Keratinocyte (primary cell): ENCODE measurements at regions not wholly inside any gene's neighbourhood (a gene's known extent, or its start where the extent isn't known, plus 50 kb on each side); places are given as distances from the start of the nearest gene placed in this dataset.

Experiments
- DNase-seq: peaks from one replicate; pipeline ENCODE4 v3.0.0-alpha.2; 2011; ENCODE audit warnings: low read depth, missing footprints, low spot score
- FAIRE-seq: peaks from 2 replicates; lab custom pipeline; 2011; peaks lifted over from hg19 to GRCh38; lab: Jason Lieb, UNC
- H2AFZ ChIP-seq: 2 replicates; pipeline ENCODE4 v1.6.0; 2012; ENCODE audit warnings: low read length, control low read depth, inconsistent platforms; ENCODE audit not compliant: control insufficient read depth
- H3K27ac ChIP-seq: 2 replicates; pipeline ENCODE4 v1.5.1; 2011; ENCODE audit warnings: low read length; ENCODE audit not compliant: control insufficient read depth, insufficient read depth
- H3K27me3 ChIP-seq: 3 replicates; pipeline ENCODE4 v1.6.0; 2011; ENCODE audit warnings: low read length; ENCODE audit not compliant: control insufficient read depth, insufficient read depth; ENCODE audit errors: extremely low read depth
- H3K36me3 ChIP-seq, 2 experiments: 2 replicates in 1 of 2; 3 replicates in 1 of 2; pipeline ENCODE4 v1.5.1; 2011; ENCODE audit warnings: low read length in 2 of 2, mild to moderate bottlenecking in 1 of 2; ENCODE audit not compliant: control insufficient read depth in 2 of 2, insufficient read depth in 2 of 2; ENCODE audit errors: extremely low read depth in 1 of 2
- H3K4me1 ChIP-seq: 3 replicates; pipeline ENCODE4 v1.5.1; 2011; ENCODE audit warnings: low read length; ENCODE audit not compliant: control insufficient read depth, insufficient read depth; ENCODE audit errors: extremely low read depth
- H3K4me2 ChIP-seq: 3 replicates; pipeline ENCODE4 v1.6.0; 2011; ENCODE audit warnings: low read depth, low read length; ENCODE audit not compliant: control insufficient read depth, insufficient read depth; ENCODE audit errors: extremely low read depth
- H3K4me3 ChIP-seq, 3 experiments: fragments of 200-600 bp in 1 of 3; sonication (generic) in 1 of 3; 2 replicates in 2 of 3; 3 replicates in 1 of 3; pipeline ENCODE4 v1.5.1; 2011 to 2016; ENCODE audit warnings: low read length in 3 of 3, mild to moderate bottlenecking in 3 of 3, control low read depth in 2 of 3, inconsistent platforms in 1 of 3, low read depth in 1 of 3, mixed read lengths in 1 of 3, mixed run types in 1 of 3, moderate library complexity in 1 of 3; ENCODE audit not compliant: control insufficient read depth in 2 of 3, insufficient read depth in 2 of 3; ENCODE audit errors: extremely low read depth in 1 of 3
- H3K79me2 ChIP-seq: 2 replicates; pipeline ENCODE4 v1.6.0; 2012; ENCODE audit warnings: low read length; ENCODE audit not compliant: control insufficient read depth, insufficient read depth
- H3K9ac ChIP-seq: 3 replicates; pipeline ENCODE4 v1.6.0; 2011; ENCODE audit warnings: low read length; ENCODE audit not compliant: control insufficient read depth, insufficient read depth; ENCODE audit errors: extremely low read depth
- H3K9me1 ChIP-seq: 3 replicates; pipeline ENCODE4 v1.6.0; 2011; ENCODE audit warnings: low read length; ENCODE audit not compliant: control insufficient read depth, insufficient read depth; ENCODE audit errors: extremely low read depth
- H3K9me3 ChIP-seq: 2 replicates; pipeline ENCODE4 v1.5.1; 2012; ENCODE audit warnings: low read depth, low read length; ENCODE audit not compliant: control insufficient read depth
- H4K20me1 ChIP-seq: 3 replicates; pipeline ENCODE4 v1.6.0; 2011; ENCODE audit warnings: low read length; ENCODE audit not compliant: control insufficient read depth, insufficient read depth; ENCODE audit errors: extremely low read depth
- CTCF ChIP-seq, 3 experiments: IDR thresholded peaks in 1 of 3; conservative IDR thresholded peaks in 1 of 3; optimal IDR thresholded peaks in 1 of 3; 2 replicates in 2 of 3; 3 replicates in 1 of 3; pipeline versions ENCODE3 to v1.5.1; 2011; ENCODE audit warnings: low read length in 3 of 3, mild to moderate bottlenecking in 3 of 3, moderate library complexity in 2 of 3, control low read depth in 1 of 3, inconsistent platforms in 1 of 3; ENCODE audit not compliant: insufficient read depth in 2 of 3; ENCODE audit errors: extremely low read depth in 1 of 3
- EZH2 ChIP-seq: IDR thresholded peaks from one replicate; pipeline ENCODE4 v1.6.1; 2012; ENCODE audit warnings: inconsistent platforms, mild to moderate bottlenecking, low read length, moderate library complexity
- dilution Hi-C: fragments of 300-500 bp; cut with MboI; formaldehyde crosslinking; loops from one replicate; pipeline ENCODE4 v1.7.0; 2020; ENCODE audit warnings: low sequenced_read_pairs; ENCODE audit not compliant: extremely low pct_ligation_motif_present

GRCh38 chr5:52359261-52359660, 428.5 kb upstream of the ITGA1 start:
- no peaks in the 10 kb centered on the region for H3K4me1 ChIP-seq
- dilution Hi-C loops = no loop called here
- no peaks in the 10 kb centered on the region for H3K27me3 ChIP-seq
- no peak overlapping the region for H3K4me2 ChIP-seq
- no peaks in the 10 kb centered on the region for H4K20me1 ChIP-seq
- TF ChIP-seq CTCF (optimal IDR thresholded peaks at IDR 0.05 in 1 of 3, IDR thresholded peaks at IDR 0.05 in 1 of 3, conservative IDR thresholded peaks at IDR 0.05 in 1 of 3; ENCODE audit: extremely low read depth in 1 of 3, insufficient read depth in 2 of 3, low read length in 3 of 3) (no peak), EZH2 (no peak)
- H3K36me3 ChIP-seq = no peaks in the 10 kb centered on the region
- H3K79me2 ChIP-seq = no peaks in the 10 kb centered on the region
- no peaks in the 10 kb centered on the region for H3K9me1 ChIP-seq
- FAIRE-seq (no peak), DNase-seq (no peak)
- H3K9ac ChIP-seq = no peak overlapping the region
- H2AFZ ChIP-seq = no peak overlapping the region
- H3K27ac ChIP-seq = no peak overlapping the region
- no peak overlapping the region for H3K4me3 ChIP-seq
- H3K9me3 ChIP-seq = no peaks in the 10 kb centered on the region

- dilution Hi-C loops = no loop called here
- FAIRE-seq = no peak
Measured at GRCh38 chr5:52360985-52361384, 426.7 kb upstream of the ITGA1 start.

More at GRCh38 chr5:52360985-52361384, 426.7 kb upstream of the ITGA1 start:
- no peaks in the 10 kb centered on the region for H3K9me3 ChIP-seq
- no peaks in the 10 kb centered on the region for H3K79me2 ChIP-seq
- no peak overlapping the region for H3K4me2 ChIP-seq
- H3K36me3 ChIP-seq = no peaks in the 10 kb centered on the region
- H3K27ac ChIP-seq = no peak overlapping the region
- no peak overlapping the region for H3K4me3 ChIP-seq
- no peaks in the 10 kb centered on the region for H4K20me1 ChIP-seq
- no peaks in the 10 kb centered on the region for H3K9me1 ChIP-seq
- TF ChIP-seq EZH2 (no peak), CTCF (optimal IDR thresholded peaks at IDR 0.05 in 1 of 3, IDR thresholded peaks at IDR 0.05 in 1 of 3, conservative IDR thresholded peaks at IDR 0.05 in 1 of 3; ENCODE audit: extremely low read depth in 1 of 3, insufficient read depth in 2 of 3, low read length in 3 of 3) (no peak)
- no peak for DNase-seq
- H3K27me3 ChIP-seq = no peaks in the 10 kb centered on the region
- H3K4me1 ChIP-seq = no peaks in the 10 kb centered on the region
- H2AFZ ChIP-seq = no peak overlapping the region
- no peak overlapping the region for H3K9ac ChIP-seq
